ENCODE measurements at regions not wholly inside any gene's neighbourhood (a gene's known extent, or its start where the extent isn't known, plus 50 kb on each side); places are given as distances from the start of the nearest gene placed in this dataset.

DNA sequence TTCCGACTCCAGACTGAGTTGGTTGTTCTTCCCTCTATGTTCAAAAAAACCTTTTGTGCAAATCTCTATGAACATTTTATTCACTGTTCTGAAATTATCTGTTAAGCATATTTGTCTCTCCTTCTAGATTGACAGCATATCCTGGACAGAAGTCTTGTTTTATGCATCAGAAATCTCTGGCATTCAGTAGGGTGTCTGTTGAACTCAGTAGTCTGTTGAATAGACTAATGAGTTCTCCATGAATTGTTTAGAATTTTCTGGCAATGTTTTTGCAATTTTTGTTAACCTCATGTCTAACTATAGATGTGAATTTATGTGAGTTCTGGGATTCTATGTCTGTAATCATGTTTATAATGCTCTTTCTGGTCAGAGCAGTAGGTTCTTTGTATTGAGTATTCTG, 222.5 kb upstream of the KCNMB2 start:
- POLR2A ChIA-PET, result no interaction called here
- TF ChIP-seq MYBL2 (CRISPR knock-in tag; IDR thresholded peaks at IDR 0.05) (no peak), SMAD3 (CRISPR knock-in tag; IDR thresholded peaks at IDR 0.05; ENCODE audit: borderline replicate concordance) (no peak), ARID4B (CRISPR knock-in tag; IDR thresholded peaks at IDR 0.05; ENCODE audit: borderline replicate concordance) (no peak), ERG (CRISPR knock-in tag; IDR thresholded peaks at IDR 0.05) (no peak), NFYB (CRISPR knock-in tag; conservative IDR thresholded peaks at IDR 0.05; ENCODE audit: low read depth) (no peak), TEAD1 (CRISPR knock-in tag; IDR thresholded peaks at IDR 0.05) (no peak), ZNF671 (CRISPR knock-in tag; IDR thresholded peaks at IDR 0.05) (no peak), NR3C1 (CRISPR knock-in tag; conservative IDR thresholded peaks at IDR 0.05; ENCODE audit: low read depth) (no peak), CBFB (CRISPR knock-in tag; IDR thresholded peaks at IDR 0.05; ENCODE audit: low read depth) (no peak), FOXP1 (CRISPR knock-in tag; IDR thresholded peaks at IDR 0.05; ENCODE audit: borderline replicate concordance) (no peak), ZNF317 (CRISPR knock-in tag; IDR thresholded peaks at IDR 0.05; ENCODE audit: borderline replicate concordance, low read depth) (no peak), ATF3 (CRISPR knock-in tag; conservative IDR thresholded peaks at IDR 0.05) (no peak), ZNF232 (CRISPR knock-in tag; IDR thresholded peaks at IDR 0.05) (no peak), SMAD4 (CRISPR knock-in tag; IDR thresholded peaks at IDR 0.05) (no peak)
- TF ChIP-seq, protein P1, sequence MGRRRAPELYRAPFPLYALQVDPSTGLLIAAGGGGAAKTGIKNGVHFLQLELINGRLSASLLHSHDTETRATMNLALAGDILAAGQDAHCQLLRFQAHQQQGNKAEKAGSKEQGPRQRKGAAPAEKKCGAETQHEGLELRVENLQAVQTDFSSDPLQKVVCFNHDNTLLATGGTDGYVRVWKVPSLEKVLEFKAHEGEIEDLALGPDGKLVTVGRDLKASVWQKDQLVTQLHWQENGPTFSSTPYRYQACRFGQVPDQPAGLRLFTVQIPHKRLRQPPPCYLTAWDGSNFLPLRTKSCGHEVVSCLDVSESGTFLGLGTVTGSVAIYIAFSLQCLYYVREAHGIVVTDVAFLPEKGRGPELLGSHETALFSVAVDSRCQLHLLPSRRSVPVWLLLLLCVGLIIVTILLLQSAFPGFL (CRISPR knock-in tag; IDR thresholded peaks at IDR 0.05; ENCODE audit: borderline replicate concordance), result no peak
- TF ChIP-seq, protein P2, sequence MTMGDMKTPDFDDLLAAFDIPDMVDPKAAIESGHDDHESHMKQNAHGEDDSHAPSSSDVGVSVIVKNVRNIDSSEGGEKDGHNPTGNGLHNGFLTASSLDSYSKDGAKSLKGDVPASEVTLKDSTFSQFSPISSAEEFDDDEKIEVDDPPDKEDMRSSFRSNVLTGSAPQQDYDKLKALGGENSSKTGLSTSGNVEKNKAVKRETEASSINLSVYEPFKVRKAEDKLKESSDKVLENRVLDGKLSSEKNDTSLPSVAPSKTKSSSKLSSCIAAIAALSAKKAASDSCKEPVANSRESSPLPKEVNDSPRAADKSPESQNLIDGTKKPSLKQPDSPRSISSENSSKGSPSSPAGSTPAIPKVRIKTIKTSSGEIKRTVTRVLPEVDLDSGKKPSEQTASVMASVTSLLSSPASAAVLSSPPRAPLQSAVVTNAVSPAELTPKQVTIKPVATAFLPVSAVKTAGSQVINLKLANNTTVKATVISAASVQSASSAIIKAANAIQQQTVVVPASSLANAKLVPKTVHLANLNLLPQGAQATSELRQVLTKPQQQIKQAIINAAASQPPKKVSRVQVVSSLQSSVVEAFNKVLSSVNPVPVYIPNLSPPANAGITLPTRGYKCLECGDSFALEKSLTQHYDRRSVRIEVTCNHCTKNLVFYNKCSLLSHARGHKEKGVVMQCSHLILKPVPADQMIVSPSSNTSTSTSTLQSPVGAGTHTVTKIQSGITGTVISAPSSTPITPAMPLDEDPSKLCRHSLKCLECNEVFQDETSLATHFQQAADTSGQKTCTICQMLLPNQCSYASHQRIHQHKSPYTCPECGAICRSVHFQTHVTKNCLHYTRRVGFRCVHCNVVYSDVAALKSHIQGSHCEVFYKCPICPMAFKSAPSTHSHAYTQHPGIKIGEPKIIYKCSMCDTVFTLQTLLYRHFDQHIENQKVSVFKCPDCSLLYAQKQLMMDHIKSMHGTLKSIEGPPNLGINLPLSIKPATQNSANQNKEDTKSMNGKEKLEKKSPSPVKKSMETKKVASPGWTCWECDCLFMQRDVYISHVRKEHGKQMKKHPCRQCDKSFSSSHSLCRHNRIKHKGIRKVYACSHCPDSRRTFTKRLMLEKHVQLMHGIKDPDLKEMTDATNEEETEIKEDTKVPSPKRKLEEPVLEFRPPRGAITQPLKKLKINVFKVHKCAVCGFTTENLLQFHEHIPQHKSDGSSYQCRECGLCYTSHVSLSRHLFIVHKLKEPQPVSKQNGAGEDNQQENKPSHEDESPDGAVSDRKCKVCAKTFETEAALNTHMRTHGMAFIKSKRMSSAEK (CRISPR knock-in tag; IDR thresholded peaks at IDR 0.05; ENCODE audit: borderline replicate concordance), result no peak
- TF ChIP-seq, protein P3, sequence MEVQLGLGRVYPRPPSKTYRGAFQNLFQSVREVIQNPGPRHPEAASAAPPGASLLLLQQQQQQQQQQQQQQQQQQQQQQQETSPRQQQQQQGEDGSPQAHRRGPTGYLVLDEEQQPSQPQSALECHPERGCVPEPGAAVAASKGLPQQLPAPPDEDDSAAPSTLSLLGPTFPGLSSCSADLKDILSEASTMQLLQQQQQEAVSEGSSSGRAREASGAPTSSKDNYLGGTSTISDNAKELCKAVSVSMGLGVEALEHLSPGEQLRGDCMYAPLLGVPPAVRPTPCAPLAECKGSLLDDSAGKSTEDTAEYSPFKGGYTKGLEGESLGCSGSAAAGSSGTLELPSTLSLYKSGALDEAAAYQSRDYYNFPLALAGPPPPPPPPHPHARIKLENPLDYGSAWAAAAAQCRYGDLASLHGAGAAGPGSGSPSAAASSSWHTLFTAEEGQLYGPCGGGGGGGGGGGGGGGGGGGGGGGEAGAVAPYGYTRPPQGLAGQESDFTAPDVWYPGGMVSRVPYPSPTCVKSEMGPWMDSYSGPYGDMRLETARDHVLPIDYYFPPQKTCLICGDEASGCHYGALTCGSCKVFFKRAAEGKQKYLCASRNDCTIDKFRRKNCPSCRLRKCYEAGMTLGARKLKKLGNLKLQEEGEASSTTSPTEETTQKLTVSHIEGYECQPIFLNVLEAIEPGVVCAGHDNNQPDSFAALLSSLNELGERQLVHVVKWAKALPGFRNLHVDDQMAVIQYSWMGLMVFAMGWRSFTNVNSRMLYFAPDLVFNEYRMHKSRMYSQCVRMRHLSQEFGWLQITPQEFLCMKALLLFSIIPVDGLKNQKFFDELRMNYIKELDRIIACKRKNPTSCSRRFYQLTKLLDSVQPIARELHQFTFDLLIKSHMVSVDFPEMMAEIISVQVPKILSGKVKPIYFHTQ (CRISPR knock-in tag; IDR thresholded peaks at IDR 0.05), result no peak
- TF ChIP-seq, protein P4, sequence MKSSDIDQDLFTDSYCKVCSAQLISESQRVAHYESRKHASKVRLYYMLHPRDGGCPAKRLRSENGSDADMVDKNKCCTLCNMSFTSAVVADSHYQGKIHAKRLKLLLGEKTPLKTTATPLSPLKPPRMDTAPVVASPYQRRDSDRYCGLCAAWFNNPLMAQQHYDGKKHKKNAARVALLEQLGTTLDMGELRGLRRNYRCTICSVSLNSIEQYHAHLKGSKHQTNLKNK (CRISPR knock-in tag; IDR thresholded peaks at IDR 0.05), result no peak
- Mint-ChIP-seq H3K27ac (no peak overlapping the region), H3K27me3 (ENCODE audit: low read depth) (no peaks in the 10 kb centered on the region), H3K36me3 (no peaks in the 10 kb centered on the region), H3K9me3 (no peaks in the 10 kb centered on the region), H3K4me1 (peaks cover 8% of the 10 kb centered on the region), H3K4me3 (no peak overlapping the region)
- no peak for DNase-seq (ENCODE audit: low spot score)
- CTCF ChIA-PET, result no interaction called here
- no peak for ATAC-seq
